SH-SY5Y (cell line): ENCODE measurements at regions not wholly inside any gene's neighbourhood (a gene's known extent, or its start where the extent isn't known, plus 50 kb on each side); places are given as distances from the start of the nearest gene placed in this dataset.

Source experiments
- GATA2 ChIP-seq: IDR thresholded peaks from 2 replicates; pipeline ENCODE4 v1.6.1; 2011; ENCODE audit warnings: mild to moderate bottlenecking, low read depth, low read length
- GATA3 ChIP-seq: IDR thresholded peaks from 2 replicates; pipeline ENCODE4 v1.6.1; 2011; ENCODE audit warnings: low read depth, mild to moderate bottlenecking, low read length, moderate library complexity

GRCh38 chr18:75858754-75859153 is 431.3 kb upstream of the SMIM21 start:
- TF ChIP-seq GATA2 (no peak), GATA3 (no peak)
